Colonic mucosa (tissue), 4 donors: ENCODE measurements at regions not wholly inside any gene's neighbourhood (a gene's known extent, or its start where the extent isn't known, plus 50 kb on each side); places are given as distances from the start of the nearest gene placed in this dataset.

Experiments
- DNase-seq: peaks from one replicate; pipeline ENCODE4 v3.0.0-alpha.2; 2020
- H3K27ac ChIP-seq: fragments of 200-600 bp; one replicate; pipeline ENCODE4 v1.8.0; 2021
- H3K27me3 ChIP-seq: fragments of 200-600 bp; one replicate; pipeline ENCODE4 v1.8.0; 2021
- H3K36me3 ChIP-seq: fragments of 200-600 bp; one replicate; pipeline ENCODE4 v1.8.0; 2021
- H3K4me1 ChIP-seq: fragments of 200-600 bp; one replicate; pipeline ENCODE4 v1.8.0; 2021; ENCODE audit warnings: mild to moderate bottlenecking
- H3K4me3 ChIP-seq: fragments of 200-600 bp; one replicate; pipeline ENCODE4 v1.8.0; 2021
- H3K9ac ChIP-seq, 2 donors: one replicate each; pipeline ENCODE4 v1.7.0; 2013; ENCODE audit warnings: control low read depth in 2 of 2, low read depth in 2 of 2, low read length in 2 of 2
- H3K9me3 ChIP-seq: fragments of 200-600 bp; one replicate; pipeline ENCODE4 v1.8.0; 2021
- CTCF ChIP-seq: fragments of 200-600 bp; IDR thresholded peaks from one replicate; pipeline ENCODE4 v1.8.0; 2022; ENCODE audit warnings: antibody characterized with exemption, mild to moderate bottlenecking
- intact Hi-C: fragments of 100-400 bp; cut with DNase I; formaldehyde crosslinking; loops from one replicate; pipeline ENCODE4 v1.14.1; 2022
- donor health status: healthy.
- donor health status: DM: no; HTN: no; CAD: no.
- donor health status: DM: no; HTN: no; CAD: no.

GRCh38 chr10:34933676-34934075, 118.6 kb upstream of the PARD3 start:
- no peak overlapping the region for H3K27ac ChIP-seq
- DNase-seq = no peak
- no peaks in the 10 kb centered on the region for H3K27me3 ChIP-seq
- no peak overlapping the region for H3K4me3 ChIP-seq
- TF ChIP-seq CTCF = no peak
- H3K9me3 ChIP-seq = no peaks in the 10 kb centered on the region
- no peaks in the 10 kb centered on the region for H3K36me3 ChIP-seq
- intact Hi-C loops = no loop called here
- no peak overlapping the region for H3K9ac ChIP-seq
- H3K4me1 ChIP-seq = no peaks in the 10 kb centered on the region

- H3K36me3 ChIP-seq = no peaks in the 10 kb centered on the region
- H3K27me3 ChIP-seq = no peaks in the 10 kb centered on the region
- H3K4me3 ChIP-seq = no peak overlapping the region
- no peak overlapping the region for H3K27ac ChIP-seq
- no peak overlapping the region for H3K9ac ChIP-seq
- TF ChIP-seq CTCF = no peak
- intact Hi-C loops = no loop called here
- no peaks in the 10 kb centered on the region for H3K4me1 ChIP-seq
- no peak for DNase-seq
- H3K9me3 ChIP-seq = no peaks in the 10 kb centered on the region
Measured at GRCh38 chr10:34932235-34932634, 117.1 kb upstream of the PARD3 start.

GRCh38 chr10:34931216-34931615, 116.1 kb upstream of the PARD3 start:
- DNase-seq = no peak
- H3K4me1 ChIP-seq = no peaks in the 10 kb centered on the region
- no peaks in the 10 kb centered on the region for H3K9me3 ChIP-seq
- H3K36me3 ChIP-seq = no peaks in the 10 kb centered on the region
- intact Hi-C loops = no loop called here
- H3K27me3 ChIP-seq = no peaks in the 10 kb centered on the region
- H3K27ac ChIP-seq = no peak overlapping the region
- H3K9ac ChIP-seq = no peak overlapping the region
- H3K4me3 ChIP-seq = no peak overlapping the region
- no peak for TF ChIP-seq CTCF

- DNase-seq = no peak
- intact Hi-C loops = no loop called here
- no peaks in the 10 kb centered on the region for H3K36me3 ChIP-seq
- no peaks in the 10 kb centered on the region for H3K27me3 ChIP-seq
- no peak overlapping the region for H3K9ac ChIP-seq
- H3K9me3 ChIP-seq = no peaks in the 10 kb centered on the region
- H3K4me1 ChIP-seq = no peaks in the 10 kb centered on the region
- H3K4me3 ChIP-seq = no peak overlapping the region
- no peak for TF ChIP-seq CTCF
- H3K27ac ChIP-seq = no peak overlapping the region
Measured at GRCh38 chr10:34922138-34922537, 107.0 kb upstream of the PARD3 start.

GRCh38 chr10:34920578-34920977, 105.5 kb upstream of the PARD3 start:
- H3K27ac ChIP-seq = no peak overlapping the region
- intact Hi-C loops = no loop called here
- no peak for DNase-seq
- H3K4me1 ChIP-seq = no peaks in the 10 kb centered on the region
- H3K27me3 ChIP-seq = no peaks in the 10 kb centered on the region
- no peak for TF ChIP-seq CTCF
- H3K9me3 ChIP-seq = no peaks in the 10 kb centered on the region
- no peak overlapping the region for H3K9ac ChIP-seq
- no peaks in the 10 kb centered on the region for H3K36me3 ChIP-seq
- H3K4me3 ChIP-seq = no peak overlapping the region
